Activated T-cell treated with anti-CD3 and anti-CD28 coated beads for 4 hours (primary cell): ENCODE measurements at regions not wholly inside any gene's neighbourhood (a gene's known extent, or its start where the extent isn't known, plus 50 kb on each side); places are given as distances from the start of the nearest gene placed in this dataset.

Experiments used
- DNase-seq: peaks from one replicate; pipeline ENCODE4 v3.0.0-alpha.2; 2020

DNA sequence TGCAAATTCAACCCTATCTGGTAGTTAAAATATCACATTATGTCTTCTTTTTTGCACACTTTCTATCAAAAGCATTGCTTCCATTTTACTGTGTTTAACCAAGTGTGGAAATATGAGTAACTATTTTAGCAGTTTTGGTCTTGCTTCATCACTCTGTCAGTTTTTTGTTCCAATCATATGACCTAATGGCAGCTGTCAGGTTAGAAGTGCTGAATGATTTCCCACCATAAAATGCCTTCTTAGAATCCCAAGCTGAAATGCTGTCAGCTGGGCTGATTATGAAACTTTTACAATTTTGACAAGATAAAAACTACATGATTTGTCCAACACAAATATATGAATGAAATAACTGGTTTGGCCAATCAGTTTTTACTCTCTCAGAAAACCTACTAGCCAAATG lies 1654.6 kb upstream of the RAG2 start:
- no peak for DNase-seq

DNA sequence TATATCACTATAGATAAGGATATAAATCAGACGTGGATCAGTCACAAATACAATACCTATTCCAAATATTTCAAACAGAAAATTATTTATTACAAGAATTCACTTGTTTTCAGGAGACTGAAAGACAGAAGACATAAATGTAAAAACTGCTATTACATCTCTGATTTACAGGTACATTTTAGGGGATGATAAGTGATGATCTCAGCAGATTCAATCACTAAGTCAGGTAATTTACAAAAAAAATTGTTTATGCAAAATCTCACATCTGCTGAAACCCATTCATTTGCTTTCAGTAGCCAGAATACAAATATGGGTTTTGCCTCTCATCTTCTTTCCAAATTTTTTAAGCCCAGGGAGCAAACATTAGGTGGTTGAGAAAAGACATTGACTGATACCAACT lies 1648.4 kb upstream of the RAG2 start:
- no peak for DNase-seq

DNA sequence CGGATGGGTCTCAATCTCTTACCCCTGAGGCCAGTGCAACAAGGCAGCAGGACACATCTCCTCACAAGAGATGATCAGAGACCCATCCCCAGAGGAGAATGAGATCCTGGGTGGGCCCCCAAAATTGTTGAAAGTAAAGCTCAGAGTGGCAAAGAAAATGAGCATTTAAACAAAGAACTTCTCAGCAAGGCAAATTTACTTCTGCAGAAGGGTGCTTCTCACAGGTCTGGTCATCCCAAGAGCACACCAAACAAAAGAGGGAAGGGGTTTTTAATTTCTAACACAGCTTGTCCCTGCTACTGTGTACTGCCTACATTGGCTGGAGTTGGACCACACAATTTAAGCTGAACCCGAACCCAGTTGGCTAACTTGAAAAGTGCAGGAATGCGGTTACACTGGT lies 1628.6 kb upstream of the RAG2 start:
- DNase-seq, result no peak

DNA sequence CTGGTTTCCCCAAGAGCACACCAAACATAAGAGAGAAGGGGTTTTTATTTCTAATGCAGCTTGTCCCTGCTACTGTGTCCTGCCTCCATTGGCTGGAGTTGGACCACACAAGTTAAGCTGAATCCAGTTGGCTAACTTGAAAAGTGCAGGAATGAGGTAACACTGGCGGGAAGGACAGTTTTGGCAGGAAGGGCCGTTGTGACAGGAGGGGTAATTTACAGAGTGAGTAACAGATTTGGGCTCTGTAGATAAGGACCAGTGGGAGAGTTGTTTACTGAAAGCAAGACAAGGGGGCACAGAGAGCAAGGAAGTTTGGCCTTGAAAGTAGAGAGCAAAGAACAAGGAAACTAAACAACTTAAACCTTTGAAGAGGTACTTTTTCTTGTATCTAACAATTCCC lies 1623.3 kb upstream of the RAG2 start:
- no peak for DNase-seq

DNA sequence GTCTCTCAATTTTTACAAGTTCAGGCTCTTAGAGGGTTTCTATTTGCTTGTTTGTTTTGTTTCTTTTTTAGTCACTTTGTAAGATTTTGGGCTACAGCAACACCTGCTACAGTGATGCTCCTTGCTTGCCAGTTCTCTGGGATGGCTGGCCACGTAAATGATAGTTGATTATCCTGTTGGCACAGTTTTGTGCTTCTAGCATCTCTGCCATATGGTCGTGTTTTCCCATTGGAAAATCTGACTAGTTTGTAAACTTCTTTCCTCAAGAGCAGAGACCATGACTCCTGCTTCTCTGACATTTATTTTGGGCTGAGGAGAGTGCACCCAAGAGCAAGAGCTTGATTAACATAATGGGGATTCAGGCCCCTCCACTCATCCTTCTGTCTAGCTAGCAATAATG lies 1621.6 kb upstream of the RAG2 start:
- DNase-seq, result no peak

DNA sequence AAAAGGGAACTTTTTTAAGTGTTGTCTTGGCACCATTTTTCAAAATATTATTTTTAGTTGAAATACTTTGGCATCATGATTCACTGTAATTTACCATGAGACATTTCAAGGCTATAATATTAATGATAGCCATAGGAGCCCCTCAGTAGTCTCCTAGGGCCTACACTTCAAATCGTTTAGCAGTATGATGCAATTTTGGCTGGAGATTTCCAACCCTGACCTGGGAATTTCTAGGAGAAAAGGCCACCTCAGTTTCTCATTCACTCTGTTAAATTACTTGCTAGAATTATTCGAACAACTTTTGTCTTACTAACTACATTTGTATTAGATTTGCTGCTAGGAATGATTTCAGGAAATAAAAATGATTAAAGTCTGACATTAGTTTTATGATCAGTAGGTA lies 1610.9 kb upstream of the RAG2 start:
- DNase-seq, result no peak

DNA sequence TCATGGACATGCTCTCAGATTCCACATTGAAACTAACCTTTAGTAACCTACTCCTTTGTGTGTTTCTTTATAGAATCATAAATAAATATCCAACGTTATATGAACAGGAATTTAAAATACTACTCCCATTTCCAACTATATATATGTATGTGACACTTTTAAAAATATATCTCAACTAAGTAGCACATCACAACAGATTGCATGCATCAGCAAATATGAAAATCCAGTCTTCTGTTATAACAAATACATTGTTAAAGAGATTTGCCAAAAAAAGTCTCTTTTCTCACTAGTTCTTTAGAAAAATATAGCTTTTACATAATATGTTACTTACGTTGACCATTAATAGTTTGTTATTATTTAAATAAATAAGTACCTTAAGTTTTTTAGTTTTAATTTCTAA lies 1608.6 kb upstream of the RAG2 start:
- DNase-seq, result no peak

DNA sequence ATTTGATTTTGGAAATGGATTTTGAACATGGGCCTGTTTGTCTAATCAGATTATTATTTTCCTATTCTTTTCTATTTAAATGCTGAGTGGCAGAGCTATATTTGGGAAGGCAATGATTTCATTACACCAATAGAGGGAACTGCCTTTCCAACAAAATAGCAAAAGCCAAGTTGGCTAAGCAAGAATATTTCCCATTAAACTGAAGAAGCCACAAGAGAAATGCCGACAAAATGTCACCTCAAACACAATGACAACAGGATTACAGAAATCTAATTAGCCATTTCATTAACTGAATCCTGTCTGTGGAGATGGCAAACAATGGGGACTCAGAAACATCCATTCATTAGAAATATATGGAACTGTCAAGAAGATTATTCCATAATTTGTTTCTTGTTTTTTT lies 1593.1 kb upstream of the RAG2 start:
- no peak for DNase-seq

DNA sequence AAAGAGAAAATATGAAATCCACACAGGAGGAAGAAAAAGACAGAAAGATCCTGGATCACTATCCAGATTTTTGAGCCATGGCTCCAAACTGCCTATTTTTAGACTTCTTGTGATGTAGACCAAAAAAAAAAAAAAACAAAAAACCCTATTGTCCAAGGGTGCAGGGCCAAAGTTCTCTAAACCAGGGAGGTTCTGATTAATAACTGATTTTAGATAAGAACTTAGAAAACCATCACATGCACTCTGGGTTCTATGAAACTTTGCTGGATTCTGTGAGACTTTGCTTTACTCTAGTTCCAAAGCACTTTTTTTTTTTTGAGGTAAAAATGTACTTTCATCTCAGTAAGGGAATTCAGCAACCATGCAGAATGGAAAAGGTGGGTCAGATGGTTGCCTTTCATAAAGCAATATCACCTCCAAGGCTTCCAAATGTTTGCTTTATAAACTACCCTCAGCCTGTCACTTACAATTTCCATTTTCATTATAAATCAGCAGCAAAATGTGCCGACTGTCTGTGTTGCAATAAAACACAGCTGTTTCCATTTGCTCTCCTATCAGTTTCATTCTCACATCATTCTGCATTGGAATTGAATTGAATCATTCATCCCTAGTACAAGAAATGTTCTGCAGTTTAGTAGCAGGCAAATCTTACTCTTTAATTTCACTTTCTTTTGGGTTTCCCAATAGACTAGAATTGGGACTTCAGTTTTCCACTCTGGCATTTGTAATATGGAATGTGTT lies 1584.3 kb upstream of the RAG2 start:
- no peak for DNase-seq

DNA sequence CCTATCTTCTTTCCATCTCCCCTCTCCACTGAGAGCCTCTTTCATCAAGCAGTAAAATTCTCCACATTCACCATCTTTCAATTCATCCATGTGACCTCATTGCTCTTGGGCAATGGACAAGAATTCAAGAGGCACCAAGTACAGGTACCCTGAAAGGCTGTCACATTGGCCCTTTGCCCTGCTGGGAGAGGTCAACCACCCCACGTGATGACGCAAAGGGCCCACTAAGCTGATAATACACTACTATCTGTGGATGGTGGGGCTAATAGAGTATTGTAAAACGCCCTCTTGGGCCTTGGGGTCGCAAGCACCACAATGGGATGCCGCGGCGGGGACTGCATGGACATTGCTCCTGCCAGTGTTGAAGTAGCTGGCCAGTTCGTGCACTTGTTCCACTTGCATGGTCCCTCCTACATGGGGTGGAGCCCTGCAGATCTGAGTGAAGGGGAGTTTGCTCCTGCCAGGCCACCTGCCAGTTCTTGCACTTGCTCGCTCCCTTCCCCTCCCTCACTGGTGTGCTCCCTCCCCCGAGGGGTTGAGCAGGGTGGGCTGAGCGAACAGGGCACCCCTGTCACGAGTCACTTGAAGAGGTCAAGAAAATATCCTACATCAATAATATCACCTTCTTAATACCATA lies 1578.8 kb upstream of the RAG2 start:
- no peak for DNase-seq

DNA sequence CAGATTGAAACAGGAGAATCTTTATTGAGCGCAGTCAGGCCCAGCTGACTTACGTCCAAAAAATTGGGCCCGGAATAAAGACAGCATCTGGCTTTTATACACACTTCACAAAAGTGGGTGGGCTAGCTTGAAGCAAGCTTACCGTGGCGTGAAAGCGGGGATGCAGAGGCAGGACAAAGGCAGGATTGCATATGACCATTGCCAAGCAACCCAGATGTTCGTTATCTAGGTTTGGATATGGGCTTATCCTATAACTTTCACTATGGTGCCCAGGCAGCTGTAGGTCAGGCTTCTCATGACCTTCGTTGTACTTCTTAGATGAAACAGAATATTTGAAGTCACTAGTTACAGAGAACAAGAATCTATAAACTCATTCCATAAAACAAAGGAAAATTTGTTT lies 1575.6 kb upstream of the RAG2 start:
- no peak for DNase-seq

DNA sequence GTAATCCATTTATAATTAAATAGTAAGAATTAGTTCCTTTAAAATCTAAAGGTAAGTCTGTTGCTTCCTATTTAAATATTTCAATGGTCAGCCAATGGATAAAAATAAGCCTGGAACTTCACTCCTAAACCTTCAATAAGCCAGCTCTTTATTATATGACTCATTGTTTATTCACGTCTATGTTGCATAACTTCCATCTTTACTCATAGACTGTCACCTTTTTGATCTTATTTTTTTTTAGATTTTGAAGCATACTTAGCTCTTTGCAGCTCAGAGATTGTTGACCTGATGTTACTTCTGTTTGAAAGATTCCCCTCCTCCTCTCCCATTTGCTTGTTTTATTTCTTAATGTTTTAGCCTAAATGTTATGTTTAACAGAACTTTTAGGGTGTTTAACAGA lies 1571.2 kb upstream of the RAG2 start:
- no peak for DNase-seq

DNA sequence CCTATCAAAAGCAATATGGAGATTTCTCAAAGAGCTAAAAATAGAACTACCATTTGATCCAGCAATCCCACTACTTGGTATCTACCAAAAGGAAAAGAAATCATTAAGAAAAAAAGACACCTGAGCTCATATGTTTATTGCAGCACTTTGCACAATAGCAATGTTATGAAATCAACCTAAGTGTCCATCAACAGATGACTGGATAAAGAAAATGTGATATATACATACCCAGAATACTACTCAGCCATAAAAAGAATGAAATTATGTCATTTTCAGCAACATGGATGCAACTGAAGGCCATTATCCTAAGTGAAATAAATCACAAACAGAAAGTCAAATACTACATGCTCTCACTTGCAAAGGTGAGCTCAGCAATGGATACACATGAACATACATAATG lies 1565.5 kb upstream of the RAG2 start:
- no peak for DNase-seq

DNA sequence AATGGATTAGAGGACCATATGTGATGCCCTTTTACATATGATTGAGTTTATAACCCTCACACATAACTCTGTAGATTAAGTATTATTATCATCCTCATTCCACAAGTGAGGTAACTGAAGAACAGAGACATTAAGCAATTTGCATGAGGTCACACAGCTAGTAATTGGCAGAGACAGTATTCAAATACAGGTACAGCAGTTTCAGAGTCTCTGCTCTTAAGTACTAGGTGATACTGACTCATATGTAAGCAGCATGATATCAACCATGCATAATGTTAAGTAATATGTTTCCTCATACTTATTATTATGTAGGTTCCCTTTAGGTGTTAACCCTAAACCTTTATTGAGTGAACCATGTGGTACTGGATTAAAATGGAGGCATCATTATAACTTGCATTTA lies 1562.4 kb upstream of the RAG2 start:
- DNase-seq, result no peak

DNA sequence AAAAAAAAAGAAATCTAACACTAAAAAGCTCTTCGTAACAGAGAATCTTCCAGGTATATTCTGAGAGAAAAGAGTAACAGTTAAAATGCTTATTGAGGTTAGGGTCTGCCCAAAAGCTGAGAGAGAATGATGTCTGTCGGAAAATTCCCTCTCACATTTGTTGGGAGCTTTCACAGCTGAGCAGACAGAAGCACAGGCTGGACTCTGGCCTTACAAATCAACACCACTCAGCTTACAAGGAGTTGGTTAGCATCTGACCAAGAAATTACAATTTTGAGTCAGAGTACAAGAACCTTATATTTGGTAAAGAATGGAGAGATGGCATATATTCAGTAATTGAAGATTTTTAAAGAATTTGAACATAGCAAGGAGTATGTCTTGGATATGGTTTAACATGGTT lies 1561.0 kb upstream of the RAG2 start:
- DNase-seq, result no peak

DNA sequence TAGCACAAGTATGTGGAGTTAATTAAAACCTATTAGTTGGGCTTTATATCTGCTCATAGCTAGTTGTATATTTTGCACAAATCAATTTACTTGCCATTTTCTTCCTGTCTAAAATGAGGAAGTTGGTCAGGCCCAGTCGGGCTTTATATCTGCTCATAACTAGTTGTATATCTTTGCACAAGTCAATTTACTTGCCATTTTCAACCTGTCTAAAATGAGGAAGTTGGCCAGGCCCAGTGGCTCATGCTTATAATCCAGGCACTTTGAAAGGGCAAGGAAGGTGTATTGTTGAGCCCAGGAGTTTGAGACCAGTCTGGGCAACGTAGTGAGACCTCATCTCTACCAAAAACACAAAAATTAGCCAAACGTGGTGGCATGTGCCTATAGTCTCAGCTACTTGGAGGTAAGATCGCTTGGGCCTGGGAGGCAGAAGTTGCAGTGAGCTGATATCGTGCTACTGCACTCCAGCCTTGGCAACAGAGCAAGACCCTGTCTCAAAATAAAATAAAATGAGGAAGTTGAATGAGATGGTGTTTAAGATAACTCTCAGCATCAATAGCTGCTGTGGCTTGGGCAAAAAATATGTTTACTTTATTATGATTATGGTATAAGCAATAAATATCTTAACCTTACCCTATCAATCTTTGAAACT lies 1558.6 kb upstream of the RAG2 start:
- DNase-seq, result no peak

DNA sequence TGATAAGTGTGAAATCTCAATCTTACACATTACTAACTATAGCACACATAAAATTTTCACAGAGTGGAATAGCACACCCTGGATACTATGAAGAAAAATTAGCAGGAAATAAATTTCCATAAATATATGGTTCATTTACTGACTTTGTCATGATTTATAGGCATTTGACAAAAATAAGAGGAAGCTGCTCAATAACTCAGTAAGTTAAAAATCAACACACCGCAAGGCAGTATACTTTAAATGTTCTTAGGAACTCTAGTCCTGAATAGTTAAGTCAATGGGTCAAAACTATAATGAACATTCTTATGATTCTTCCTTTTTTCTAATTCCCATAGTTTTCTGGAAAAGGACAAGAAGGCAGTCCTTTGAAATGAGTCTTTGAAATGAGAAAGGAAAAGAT lies 1557.8 kb upstream of the RAG2 start:
- DNase-seq, result no peak

DNA sequence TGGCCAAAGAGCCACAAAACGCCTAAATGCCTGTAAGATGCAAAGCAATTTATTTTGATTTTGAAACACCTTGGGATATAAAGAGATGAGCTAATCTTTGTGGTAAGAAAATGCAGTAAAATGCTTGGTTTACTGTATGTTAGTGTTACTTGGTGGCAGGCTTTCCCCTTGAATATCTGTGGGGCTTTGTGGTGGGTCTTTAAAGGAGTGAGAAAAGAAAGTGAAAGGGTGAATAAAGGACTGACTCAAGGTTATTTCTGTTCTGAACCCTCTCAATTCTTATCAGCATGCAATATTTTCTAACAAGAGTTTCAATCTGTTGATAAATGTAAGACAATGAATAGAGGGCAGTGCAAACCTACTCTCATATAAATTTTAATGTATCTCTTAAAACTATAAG lies 1555.9 kb upstream of the RAG2 start:
- DNase-seq, result no peak

DNA sequence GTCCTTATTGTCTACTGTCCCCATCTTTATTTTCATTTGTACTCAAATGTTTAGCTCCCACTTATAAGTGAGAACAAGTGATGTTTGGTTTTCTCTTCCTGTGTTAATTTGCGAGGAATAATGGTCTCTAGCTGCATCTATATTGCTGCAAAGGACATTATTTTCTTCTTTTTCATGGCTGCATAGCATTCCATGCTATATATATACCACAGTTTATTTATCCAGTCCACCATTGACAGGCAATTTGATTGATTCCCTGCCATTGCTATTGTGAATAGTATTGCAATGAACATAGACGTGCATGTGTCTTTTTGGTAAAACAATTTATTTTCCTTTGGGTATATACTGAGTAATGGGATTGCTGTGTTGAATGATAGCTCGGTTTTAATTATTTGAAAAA lies 1545.8 kb upstream of the RAG2 start:
- no peak for DNase-seq

DNA sequence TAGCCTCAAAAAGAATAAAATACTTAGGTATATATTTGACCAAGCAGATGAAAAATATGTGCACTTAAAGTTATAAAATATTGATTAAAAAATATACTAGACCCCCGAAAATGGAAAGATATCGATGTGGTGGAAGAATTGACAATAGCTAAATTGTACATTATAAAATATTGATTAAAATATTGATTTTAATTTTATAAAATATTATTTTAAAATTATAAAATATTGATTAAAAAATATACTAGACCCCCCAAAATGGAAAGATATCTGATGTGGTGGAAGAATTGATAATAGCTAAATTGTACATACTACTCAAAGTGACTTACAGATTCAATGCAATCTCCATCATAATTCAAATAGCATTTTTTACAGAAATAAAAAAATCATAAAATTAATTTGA lies 1540.9 kb upstream of the RAG2 start:
- DNase-seq, result no peak

DNA sequence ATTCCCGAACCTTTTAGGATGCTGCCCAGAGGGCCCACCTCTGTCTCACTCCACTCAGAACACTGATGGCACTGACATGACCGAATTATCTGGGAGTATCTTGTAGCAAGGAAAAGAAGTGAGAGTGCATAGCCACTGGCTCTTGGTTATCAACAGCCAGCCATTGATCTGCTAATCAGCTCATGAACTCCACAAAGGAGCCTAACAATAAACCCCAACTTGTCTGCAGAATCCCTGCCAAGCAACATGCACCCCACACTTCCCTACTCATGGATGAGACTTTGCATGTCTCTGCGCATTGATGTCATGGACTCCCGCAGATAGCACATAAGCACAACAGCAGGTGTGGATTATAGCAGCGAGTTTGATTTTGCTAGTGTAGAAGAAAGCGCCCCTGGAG lies 1538.9 kb upstream of the RAG2 start:
- DNase-seq, result no peak

DNA sequence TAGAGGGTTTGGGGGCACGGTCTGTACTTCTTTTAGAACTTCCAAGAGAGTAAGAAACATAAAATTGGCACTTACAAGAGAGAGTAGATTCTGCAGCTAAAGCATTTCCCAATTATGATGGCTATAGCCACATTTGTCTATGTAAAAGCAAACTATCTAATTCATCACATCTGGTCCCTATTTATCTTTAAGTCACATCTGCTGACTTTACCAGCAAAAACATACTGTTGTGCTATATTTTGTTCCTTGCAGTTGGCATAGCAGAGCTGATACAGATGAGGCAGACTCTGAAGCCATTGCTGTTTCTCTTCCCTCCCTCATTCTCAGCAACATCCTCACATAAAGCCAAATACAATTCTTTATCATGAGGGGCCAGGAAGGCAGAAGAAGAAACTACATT lies 1533.5 kb upstream of the RAG2 start:
- DNase-seq, result no peak

DNA sequence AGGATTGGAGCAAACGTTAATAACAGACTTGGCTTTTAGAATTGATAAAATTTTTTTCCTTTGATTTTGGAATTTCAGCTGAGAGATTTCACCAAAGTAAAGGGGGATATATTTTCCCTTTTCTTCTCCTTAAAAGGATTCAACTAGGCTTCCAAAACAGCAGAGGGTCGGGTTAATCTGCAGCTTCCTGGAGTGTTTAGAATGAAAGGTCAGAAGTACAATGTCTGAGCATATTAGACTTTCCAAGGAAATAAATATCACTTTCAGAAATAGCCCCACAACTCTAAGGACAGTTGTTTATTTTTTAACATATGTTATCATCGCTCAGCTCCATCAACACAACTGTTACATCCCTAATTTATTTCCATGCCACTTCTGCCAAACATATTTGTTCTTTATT lies 1532.9 kb upstream of the RAG2 start:
- DNase-seq, result no peak

DNA sequence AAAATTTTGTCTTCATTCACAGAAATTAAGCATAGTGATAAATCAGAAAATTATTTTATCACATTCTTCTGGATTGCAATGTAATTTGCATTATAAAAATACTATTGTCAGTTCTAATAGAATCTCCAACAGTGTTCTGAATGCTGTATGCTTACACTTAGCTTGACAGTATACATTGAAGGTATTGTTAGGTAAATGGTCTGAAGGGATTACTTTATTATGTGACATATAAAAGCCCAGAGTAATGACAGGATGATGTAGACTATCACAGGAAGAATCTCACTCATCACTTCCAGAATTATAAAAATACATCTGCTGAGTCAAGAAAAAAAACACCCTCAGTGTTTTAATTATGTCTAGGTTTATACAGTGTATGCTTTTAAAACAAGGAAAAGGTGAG lies 1532.5 kb upstream of the RAG2 start:
- no peak for DNase-seq

DNA sequence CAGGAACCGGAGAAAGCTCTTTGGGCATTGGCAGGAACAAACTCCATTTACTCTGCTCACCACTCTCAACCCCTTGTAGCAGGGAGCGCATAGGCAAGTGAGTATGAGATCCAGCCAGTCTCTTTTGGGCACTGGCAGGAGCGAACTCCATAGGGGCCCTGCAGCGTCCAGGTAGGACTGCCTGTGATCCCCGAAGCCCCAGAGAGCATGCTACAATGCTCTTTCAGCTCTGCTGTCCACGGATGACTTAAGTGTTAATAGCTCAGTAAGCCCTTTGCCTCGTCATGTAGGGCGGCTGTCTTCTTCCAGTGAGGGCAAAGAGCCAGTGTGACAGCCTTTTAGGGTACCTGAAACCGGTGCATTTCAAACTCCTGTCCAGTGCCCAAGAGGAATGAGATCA lies 1525.6 kb upstream of the RAG2 start:
- DNase-seq, result no peak
